GM21717 (cell line): ENCODE measurements at regions not wholly inside any gene's neighbourhood (a gene's known extent, or its start where the extent isn't known, plus 50 kb on each side); places are given as distances from the start of the nearest gene placed in this dataset.

Source experiments
- ATAC-seq: cut with Tn5 transposase; IDR thresholded peaks from one replicate; pipeline ENCODE4 v1.9.1; 2021; ENCODE audit warnings: mild to moderate bottlenecking, moderate library complexity; ENCODE audit not compliant: unreplicated experiment

DNA sequence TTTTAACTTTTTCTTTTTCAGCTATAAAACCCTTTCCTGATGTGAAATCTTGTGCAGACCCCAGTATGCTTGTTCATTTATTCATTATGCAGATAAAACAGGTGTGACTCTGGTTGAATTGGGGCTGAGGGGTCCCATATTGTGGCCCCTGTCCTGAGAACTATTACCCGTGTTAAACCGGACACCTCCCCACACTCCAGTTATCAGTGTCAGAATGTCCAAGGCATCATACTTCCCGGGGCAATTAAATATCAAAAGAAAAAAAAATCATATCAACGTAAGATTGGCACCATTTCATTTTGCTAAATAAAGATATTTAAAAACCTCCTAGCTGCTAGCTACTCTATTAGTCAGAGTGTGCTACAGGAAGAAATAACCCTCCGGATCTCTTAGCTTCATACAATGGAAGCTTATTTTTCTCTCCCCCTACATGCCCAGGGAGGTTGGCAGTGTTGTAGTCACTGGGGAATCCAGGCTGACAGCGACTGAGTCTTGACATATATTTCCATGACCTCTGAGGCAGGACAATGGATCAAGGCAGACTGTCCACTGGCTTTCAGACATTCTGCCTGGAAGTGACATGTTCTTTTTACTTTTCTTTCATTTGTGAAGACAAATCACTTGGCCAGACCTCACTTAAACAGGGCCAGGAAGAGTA lies 170.0 kb downstream of the SEC61B start:
- ATAC-seq = no peak

DNA sequence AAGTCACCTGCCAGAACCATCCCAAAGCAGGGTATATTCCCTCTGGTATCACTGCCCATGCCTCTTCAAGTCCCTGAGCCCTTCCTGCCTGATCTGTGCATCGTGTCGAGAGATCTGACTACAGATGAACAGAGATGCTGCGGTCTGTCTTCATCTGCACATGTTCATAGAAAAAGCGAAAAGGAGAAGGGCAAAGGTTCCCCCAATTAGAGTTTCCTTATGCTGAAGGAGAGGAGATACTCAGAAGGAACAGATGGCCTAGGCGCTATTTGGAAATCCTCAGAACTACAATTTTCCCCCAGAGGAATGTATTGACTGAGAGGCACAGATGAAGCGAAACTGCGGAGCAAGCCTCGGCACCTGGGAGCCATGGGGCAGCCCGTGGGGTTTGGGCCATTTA lies 170.9 kb downstream of the SEC61B start:
- ATAC-seq = no peak

DNA sequence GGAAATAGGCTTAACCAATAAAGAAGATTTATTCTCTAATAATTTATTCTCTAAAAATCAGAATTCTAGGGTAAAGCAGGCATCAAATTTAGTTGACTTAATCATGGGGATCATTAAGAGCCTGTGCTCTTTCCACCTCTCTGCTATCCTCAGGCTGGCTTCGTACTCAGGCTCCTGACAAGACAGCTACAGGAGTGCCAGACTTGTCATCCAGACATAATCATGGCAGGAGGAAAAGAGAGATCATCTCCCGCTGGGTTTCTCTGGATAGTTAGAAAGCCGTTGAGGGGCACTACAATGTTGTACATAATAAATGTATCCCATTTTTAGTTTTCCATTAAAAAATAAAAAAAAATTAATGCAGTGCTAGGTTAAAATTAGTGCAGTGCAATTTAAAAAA lies 171.9 kb downstream of the SEC61B start:
- ATAC-seq = no peak

DNA sequence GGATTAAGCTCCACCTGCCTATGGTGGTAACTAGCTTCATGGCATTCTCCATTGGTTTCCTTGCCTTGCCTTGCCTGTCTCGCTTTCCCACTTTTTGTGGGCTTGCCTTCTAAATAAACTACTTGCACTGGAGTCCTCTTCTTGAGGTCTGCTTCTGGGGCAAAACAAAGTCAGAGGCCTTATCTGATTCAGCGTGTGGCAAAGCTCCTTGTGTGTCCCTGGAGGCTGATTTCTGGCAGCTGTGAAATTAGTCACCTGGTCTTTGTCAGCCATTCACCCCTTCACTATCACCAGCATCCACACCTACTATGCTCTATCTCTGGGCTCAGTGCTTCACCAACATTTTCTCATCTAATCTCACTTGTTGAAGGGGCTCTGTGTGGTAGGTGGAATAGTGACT lies 176.2 kb downstream of the SEC61B start:
- ATAC-seq = no peak

DNA sequence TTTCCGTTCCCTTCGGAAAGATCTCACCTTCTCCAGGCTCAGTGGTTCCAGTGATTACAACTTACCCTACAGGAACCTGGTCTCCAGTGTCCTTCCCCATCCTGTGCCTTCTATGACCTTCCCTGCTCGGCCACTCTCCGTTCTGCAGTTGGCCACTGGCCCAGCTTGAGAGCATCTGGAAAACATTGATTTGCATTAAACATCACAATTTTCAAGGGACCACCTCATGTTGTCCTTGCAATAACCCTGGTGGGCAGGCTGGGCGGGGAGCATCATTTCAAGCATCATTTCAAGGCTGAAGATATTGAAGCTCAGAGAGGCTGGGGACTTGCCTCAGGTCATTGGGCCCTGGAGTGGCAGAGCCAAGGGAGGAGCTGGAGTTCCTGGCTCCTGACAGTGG lies 177.4 kb downstream of the SEC61B start:
- no peak for ATAC-seq

DNA sequence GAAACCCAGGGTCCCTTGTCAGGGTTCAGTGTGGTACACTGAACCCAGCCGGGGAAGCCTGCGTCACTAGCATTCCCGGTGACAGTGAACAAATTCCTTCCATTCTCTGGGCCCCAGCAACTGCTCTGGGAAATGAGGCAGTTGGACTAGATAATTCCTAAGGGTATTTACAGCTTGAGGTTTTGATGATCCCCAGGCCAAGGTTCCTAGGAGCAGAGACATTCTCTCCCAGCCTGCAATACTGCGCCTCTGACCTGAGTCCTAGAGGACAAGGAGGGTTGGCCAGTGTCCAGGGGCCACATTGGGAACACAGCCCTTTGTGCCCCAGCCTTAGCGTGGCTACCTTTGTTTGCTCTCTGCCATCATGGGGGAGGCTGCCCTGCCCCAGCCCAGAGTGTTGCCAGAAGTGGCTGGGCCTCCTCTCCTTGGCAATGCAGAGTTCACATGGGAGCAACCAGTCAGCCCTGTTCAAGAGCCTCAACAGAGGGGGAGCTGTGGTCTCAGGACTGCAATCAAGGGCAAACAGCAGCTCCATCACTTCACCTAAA lies 178.2 kb downstream of the SEC61B start:
- ATAC-seq = no peak

DNA sequence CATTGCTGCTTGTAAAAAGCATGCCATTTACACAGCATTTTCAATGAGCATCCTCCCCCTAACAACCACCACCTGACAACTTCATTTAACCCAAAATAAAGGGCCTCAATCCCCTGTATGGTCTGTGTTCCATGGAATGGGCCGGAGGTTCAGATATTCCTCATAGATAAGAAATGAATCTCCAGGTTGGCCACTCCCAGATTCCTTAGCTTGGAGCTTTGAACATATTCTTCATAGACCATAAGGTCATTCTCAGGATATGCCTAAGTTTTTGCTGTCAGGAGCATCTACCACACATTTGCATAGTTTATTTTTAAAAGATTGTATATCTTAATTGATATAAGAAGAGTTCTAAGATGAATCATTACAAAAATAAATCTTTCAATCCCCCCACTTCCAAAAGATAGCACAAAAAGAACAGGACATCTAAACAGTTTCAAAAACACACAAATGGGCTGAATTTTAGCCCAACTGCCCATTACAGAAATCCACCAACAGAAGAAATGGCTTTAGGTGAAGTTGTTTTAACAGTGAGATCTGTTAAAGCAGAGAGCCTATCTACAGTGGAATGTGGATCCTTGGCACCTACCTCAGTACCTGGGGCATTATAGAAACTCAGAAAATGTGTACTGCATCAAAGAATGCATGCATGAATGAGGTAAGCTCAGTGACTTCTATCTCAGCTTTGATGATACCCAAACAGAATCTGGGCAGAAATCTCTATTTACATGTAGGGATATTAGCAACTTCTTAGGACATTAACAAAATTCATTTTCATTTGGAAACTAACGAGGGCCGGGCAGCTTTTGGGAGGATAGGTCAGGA lies 179.8 kb downstream of the SEC61B start:
- ATAC-seq = no peak

DNA sequence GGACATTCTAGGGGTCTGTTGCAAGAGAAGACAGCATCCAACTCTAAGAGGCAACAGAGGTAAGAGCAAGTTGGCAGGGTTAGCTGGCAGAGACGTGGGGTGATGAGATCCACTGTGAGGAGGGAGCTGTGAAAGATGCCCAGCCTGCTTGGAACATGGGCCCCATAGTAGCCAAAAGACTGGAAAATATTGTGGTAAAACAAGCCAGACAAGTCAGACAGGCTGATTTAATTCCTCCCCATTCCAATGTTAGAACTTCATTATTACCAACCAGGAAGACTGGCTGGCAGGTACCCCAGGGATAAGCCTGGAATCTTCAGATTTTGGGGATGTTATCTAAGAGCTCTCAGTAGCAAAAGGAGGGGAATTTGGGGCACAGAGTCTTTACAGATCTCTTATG lies 181.3 kb downstream of the SEC61B start:
- no peak for ATAC-seq

DNA sequence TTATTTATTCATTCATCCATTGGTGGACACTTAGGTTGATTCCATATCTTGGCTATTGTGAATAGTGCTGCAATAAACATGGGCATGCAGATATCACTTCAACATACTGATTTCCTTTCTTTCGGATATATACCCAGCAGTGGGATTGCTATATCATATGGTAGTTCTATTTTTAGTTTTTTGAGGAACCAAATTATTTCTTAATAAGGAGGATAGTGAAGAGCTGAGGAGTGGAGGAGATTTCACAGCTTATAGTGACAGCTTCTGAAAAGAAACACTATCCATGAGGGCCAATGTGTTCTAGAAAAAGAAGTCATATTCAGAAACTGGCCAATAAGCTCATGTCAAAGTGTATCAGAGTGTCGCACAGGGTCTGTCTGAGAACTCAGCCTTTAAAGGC lies 183.3 kb downstream of the SEC61B start:
- ATAC-seq = no peak

DNA sequence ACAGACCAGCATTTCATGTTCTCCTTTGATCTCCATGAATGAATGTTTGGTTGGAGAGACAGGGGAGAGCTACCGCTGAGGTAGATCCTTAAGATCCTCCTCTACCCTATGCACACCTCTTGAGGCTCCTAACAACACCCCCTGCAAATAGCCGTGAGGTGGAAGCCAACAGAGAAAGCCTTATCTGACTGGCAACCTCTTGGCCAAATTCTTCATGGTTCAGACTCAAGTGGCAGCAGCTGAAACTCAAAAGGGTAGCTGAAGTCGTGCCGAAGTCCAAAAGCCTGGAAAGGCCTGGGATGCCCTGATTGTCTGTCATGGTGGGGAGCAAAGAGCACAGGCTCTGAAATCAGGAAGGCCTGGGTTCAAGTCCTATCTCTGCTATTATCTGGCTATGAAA lies 184.9 kb downstream of the SEC61B start:
- ATAC-seq = no peak

DNA sequence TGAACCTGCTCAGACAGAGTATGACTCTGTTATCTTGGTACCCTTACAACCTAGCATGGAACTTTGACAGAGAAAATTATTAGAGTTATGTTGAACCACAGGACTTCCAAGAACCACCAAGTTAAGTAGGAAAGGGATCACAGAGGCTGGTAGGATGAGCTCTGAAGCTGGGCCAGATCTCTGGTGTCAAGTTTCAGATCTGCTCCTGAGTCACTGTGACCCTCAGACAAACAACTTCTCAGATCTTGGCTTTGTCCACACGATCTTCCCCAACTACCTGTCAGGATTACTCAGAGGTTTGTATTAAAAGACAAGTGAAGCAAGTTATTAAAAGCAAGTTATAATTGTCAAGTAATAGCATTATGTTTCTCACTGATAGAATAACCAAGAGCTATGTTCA lies 189.0 kb downstream of the SEC61B start:
- ATAC-seq = no peak

DNA sequence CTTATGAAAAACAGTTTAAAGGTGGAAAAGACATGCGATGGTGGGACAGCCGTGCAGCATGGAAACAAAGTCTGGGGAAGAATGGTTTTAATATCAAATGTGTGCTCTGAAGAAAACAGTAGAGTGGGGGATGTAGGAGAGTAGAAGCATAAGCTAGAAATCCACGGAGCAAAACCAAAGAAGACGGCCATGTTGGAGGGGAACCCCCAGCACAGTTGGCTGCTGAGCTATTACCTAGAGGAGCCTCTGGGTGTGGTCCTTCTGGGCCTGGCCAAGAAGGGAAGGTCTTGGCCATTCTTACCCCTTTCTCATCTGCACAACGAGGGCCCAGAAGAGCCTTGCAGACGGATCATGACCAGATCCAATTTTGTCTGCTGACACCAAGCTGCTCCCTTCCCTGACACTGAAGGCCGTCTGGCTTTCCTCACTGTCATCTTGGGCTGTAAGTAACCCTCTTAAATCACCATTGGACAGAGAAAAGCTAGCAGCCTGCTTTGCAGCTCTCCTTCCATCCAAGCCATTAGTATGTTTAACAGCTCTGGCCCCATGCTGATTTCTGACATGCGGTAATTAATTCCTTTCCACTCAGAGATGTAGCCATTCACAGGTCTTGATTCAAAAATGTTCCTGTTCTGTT lies 189.5 kb downstream of the SEC61B start:
- ATAC-seq = no peak

DNA sequence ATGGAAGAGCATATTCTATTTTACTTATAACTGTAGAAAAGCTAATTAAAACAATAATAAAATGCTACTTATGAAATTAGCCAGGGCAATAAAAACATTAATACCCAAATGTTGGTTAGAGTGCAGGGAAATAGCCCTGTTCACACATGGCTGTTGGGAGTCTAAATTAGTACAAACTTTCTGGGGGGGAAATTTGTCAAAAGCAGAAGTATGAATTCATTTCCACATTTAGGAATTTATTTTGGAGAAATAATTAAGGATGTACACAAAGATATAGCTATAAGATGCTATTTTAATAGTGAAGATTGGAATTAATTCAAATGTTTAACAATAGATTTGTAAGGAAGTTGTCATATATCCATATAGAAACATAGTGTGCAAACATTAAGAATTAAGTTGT lies 190.5 kb downstream of the SEC61B start:
- ATAC-seq = no peak

DNA sequence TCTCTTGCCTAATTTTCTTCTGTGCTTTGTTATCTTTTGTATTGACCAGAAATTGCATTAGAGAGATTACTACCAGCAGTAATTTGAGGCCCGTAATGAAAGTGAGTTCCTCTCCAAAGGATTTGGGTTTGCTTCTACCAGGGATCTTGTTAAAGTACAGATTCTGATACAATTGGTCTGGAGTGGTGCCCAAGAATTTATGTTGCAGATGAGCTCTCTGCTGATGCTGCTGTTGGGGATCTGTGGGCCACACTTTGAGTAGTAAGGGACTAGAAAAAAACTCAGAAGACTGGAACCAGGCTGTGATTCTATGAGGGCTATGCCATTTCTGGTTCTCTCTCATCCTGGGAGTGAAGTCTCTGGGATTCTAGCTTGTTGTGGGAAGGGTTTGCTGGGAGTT lies 192.2 kb downstream of the SEC61B start:
- ATAC-seq = no peak

DNA sequence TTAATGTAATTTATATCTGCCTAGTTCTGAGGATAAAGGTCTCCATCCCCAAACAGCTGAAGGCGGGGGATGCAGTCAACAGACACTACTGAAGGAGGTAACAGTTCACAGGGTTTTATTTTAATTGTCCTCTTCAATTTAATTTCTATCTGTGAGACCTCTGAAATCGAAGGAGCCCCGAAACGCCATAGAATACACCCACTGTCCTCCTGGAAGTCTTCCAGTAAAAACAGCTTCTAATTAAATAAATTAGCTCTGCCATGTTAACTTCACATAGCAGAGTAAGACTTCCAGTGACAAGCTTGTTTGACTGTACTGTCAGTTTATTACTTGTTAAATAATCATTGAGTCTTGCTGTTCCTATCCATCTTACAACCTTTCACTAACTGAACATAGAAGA lies 193.5 kb downstream of the SEC61B start:
- no peak for ATAC-seq

DNA sequence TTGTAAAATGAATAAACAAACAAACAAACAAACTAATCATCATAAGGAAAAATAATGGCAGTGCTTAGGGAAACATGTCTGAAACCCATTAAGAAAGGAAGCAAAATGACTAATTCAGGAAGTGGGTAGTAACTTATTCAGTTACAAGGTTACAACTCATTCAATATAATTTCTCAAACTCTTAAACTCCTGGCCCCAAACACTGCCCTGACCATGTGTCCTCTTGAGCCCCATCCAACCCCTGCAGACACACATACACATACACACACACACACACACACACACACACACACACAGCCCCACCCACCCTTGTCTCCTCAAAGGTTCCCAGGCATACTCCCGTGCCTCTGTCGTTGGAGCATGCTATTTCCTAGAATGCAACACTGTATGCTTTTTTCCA lies 193.9 kb downstream of the SEC61B start:
- ATAC-seq = no peak

DNA sequence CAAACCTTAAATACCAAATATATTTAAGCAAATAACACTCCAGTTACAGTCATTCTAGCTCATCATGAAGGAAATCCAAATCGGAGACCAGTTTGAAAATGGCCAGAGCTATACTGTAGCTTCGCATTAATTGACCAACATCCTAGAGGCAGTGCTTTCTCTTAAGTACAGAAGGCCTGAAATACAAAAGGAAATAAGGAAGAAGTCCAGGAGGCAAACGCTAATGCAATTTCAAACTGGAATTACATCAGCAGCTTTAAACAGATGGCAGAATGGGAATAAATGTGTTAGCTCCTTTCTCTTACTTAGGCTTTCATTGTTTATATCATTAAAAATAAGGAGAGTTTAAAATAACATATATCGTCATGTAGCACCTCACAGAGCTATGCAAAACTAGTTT lies 197.0 kb downstream of the SEC61B start:
- ATAC-seq = no peak

DNA sequence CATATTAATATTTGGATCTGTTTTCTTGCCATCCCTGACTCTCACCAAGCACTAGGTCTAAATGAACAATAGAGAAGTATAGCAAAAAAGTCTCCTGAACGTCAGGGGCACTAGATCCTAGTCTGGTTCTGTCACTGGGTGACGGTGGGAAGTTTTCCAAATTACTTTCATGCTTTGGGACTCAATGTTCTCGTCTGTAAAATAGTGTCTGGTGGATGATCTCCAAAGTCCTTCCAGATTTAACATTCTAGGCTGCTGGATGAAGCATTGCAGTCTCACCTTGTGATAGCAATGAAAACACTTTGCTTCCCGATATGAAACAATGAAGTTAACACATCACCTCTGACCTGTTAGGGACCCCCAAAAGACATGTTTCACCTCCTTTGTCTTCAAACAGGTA lies 199.3 kb downstream of the SEC61B start:
- no peak for ATAC-seq

DNA sequence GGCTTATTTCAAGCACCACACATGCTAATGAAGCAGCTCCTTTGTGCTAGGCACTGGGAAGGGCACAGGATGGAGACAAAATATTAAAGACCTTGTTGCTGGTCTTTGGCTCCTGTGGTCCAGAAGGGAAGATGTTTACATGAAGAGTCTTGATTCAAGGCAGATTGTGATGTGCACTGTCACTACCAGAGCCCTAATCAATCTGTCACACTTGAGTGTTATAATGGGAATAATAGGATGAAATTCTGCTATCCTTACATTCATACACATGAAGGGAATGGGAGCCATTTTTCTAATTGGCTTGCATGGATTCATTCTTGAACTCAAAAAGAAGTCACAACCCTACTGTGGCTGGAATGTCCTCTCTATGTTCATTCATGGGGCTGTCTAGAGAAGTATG lies 203.0 kb downstream of the SEC61B start:
- ATAC-seq = no peak

DNA sequence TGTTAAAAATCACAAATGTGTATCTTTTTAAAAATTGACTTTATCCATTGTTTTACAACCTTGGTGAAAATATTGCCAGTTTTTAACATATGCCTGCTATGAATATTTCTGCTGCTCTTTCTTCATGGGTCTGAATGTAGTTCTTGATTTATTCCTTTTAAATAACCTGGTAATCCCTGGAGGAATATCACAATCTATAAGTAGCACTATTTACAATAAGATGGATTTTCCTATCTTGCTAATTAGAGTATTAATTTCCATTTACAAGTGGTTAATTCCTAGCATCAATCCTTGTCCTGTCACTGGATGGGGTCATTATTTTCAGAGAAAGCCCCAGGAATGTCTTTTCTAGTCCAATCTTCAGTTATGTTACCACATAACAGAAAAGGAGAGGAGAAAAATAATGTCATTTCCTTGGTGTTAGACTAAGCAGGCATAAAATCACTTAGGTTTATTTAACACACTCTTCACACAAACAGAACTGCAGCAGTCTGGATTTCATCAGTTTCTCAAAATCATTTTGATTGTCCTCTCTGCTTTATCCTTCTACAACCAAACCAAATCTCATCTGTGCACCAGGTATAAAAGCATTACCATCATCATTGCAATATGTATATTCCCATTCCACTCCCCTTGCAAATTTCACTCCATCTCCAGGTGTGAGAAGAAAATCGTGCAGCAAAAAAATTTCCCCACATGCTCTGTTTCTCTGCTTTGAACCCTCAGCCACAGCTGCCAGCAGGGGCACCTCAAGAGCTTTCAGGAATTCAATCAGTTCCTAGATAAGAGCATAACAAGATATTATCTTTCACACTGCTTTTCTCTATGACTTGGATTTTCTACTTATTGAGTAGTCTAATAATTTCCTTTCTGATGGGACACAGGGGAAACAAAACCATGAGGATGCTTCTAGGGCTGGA lies 204.1 kb downstream of the SEC61B start:
- no peak for ATAC-seq

DNA sequence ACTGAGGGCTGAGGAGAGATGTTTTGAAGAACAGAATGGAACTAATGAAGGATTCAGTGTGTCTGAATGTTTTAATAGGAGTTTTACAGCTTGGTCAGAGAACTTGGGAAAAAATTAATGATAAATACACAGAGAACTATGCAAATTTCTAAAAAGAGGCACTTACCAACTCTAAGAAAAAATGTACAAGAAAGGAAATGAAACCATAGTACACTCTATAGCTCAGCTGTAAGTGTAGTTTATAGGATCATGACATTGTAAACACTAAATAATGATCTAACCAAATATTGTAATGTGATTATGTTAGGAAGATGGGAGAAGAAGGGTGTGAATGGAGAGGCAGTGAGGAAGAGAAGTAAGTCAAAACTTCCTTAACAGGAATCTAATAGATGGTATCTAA lies 205.2 kb downstream of the SEC61B start:
- no peak for ATAC-seq
